Right atrium auricular region (tissue), 2 donors: ENCODE measurements at regions not wholly inside any gene's neighbourhood (a gene's known extent, or its start where the extent isn't known, plus 50 kb on each side); places are given as distances from the start of the nearest gene placed in this dataset.

Experiments used
- DNase-seq: peaks from one replicate; pipeline ENCODE4 v3.0.0-alpha.2; 2019; ENCODE audit warnings: low spot score
- H3K27ac ChIP-seq, 2 donors: fragments of 200-600 bp; sonication (generic); 1 replicate in 1 of 2; 2 replicates in 1 of 2; pipeline ENCODE4 v1.5.1; 2016 to 2019
- H3K27me3 ChIP-seq, 2 donors: fragments of 200-600 bp; sonication (generic); one replicate each; pipeline versions ENCODE4 v1.5.1 to v1.6.0; 2017 to 2019
- H3K36me3 ChIP-seq: fragments of 200-600 bp; sonication (generic); one replicate; pipeline ENCODE4 v1.5.1; 2016
- H3K4me1 ChIP-seq, 2 donors: fragments of 200-600 bp; sonication (generic); one replicate each; pipeline versions ENCODE4 v1.5.1 to v1.6.0; 2017 to 2019
- H3K4me3 ChIP-seq, 2 donors: fragments of 200-600 bp; sonication (generic); 1 replicate in 1 of 2; 2 replicates in 1 of 2; pipeline ENCODE4 v1.5.1; 2017 to 2019; ENCODE audit warnings: mild to moderate bottlenecking in 1 of 2, moderate library complexity in 1 of 2
- H3K9me3 ChIP-seq, 2 donors: fragments of 200-600 bp; sonication (generic); one replicate each; pipeline ENCODE4 v1.5.1; 2019
- CTCF ChIP-seq, 2 donors: fragments of 200-600 bp; sonication (generic); IDR thresholded peaks; one replicate each; pipeline ENCODE4 v1.5.1; 2019; ENCODE audit warnings: antibody characterized with exemption in 2 of 2

- Histone ChIP-seq H3K4me1 (peaks cover 0 to 20% of the 10 kb centered on the region in 2 donors), H3K27ac (no peak overlapping the region), H3K27me3 (no peaks in the 10 kb centered on the region), H3K36me3 (no peaks in the 10 kb centered on the region), H3K9me3 (no peaks in the 10 kb centered on the region), H3K4me3 (peak overlapping the region in 1 of 2 donors; percentile 39)
- DNase-seq = no peak
- no peak for TF ChIP-seq CTCF (IDR thresholded peaks at IDR 0.05)
Measured at GRCh38 chr13:108496362-108497210, 132.8 kb upstream of the MYO16 start.

- no peak overlapping the region for H3K27ac ChIP-seq
- no peak for DNase-seq
- no peaks in the 10 kb centered on the region for H3K27me3 ChIP-seq
- no peaks in the 10 kb centered on the region for H3K36me3 ChIP-seq
- no peak for TF ChIP-seq CTCF (IDR thresholded peaks at IDR 0.05)
- H3K4me1 ChIP-seq = peaks cover 0 to 12% of the 10 kb centered on the region in 2 donors
- no peaks in the 10 kb centered on the region for H3K9me3 ChIP-seq
- no peak overlapping the region for H3K4me3 ChIP-seq
Measured at GRCh38 chr13:108500711-108501110, 128.7 kb upstream of the MYO16 start.

- TF ChIP-seq CTCF (IDR thresholded peaks at IDR 0.05) = peak in 1 of 2 donors; percentile 54
- Histone ChIP-seq H3K36me3 (no peaks in the 10 kb centered on the region), H3K27me3 (no peaks in the 10 kb centered on the region), H3K4me1 (no peaks in the 10 kb centered on the region), H3K27ac (no peak overlapping the region), H3K9me3 (peaks cover 0 to 7% of the 10 kb centered on the region in 2 donors), H3K4me3 (no peak overlapping the region)
- DNase-seq = no peak
Measured at GRCh38 chr13:108508263-108508662, 121.1 kb upstream of the MYO16 start.

GRCh38 chr13:108525827-108526226, 103.6 kb upstream of the MYO16 start:
- no peak for DNase-seq
- H3K36me3 ChIP-seq = no peaks in the 10 kb centered on the region
- H3K4me1 ChIP-seq = no peaks in the 10 kb centered on the region
- no peak overlapping the region for H3K27ac ChIP-seq
- no peaks in the 10 kb centered on the region for H3K27me3 ChIP-seq
- no peak overlapping the region for H3K4me3 ChIP-seq
- no peaks in the 10 kb centered on the region for H3K9me3 ChIP-seq
- no peak for TF ChIP-seq CTCF (IDR thresholded peaks at IDR 0.05)

- H3K27me3 ChIP-seq = no peaks in the 10 kb centered on the region
- H3K4me3 ChIP-seq = no peak overlapping the region
- no peak overlapping the region for H3K27ac ChIP-seq
- no peaks in the 10 kb centered on the region for H3K36me3 ChIP-seq
- H3K4me1 ChIP-seq = no peaks in the 10 kb centered on the region
- H3K9me3 ChIP-seq = no peaks in the 10 kb centered on the region
- no peak for DNase-seq
- TF ChIP-seq CTCF (IDR thresholded peaks at IDR 0.05) = no peak
Measured at GRCh38 chr13:108526286-108526685, 103.1 kb upstream of the MYO16 start.

- H3K4me3 ChIP-seq = no peak overlapping the region
- no peak for DNase-seq
- H3K4me1 ChIP-seq = no peaks in the 10 kb centered on the region
- H3K27me3 ChIP-seq = no peaks in the 10 kb centered on the region
- no peak overlapping the region for H3K27ac ChIP-seq
- no peaks in the 10 kb centered on the region for H3K9me3 ChIP-seq
- no peaks in the 10 kb centered on the region for H3K36me3 ChIP-seq
- TF ChIP-seq CTCF (IDR thresholded peaks at IDR 0.05) = no peak
Measured at GRCh38 chr13:108527844-108528243, 101.6 kb upstream of the MYO16 start.
